NCI-H345 (cell line): ENCODE measurements at regions not wholly inside any gene's neighbourhood (a gene's known extent, or its start where the extent isn't known, plus 50 kb on each side); places are given as distances from the start of the nearest gene placed in this dataset.
"Not testable (repeated sequence)": the region's sequence is repeated elsewhere in the genome, so short reads cannot be mapped to it uniquely, and the experiment has no call there.

ENCODE experiments used
- DNase-seq: peaks from one replicate; lab custom pipeline; 2025; lab: John Stamatoyannopoulos, UW

GRCh38 chr2:66174491-66174890 lies 260.4 kb upstream of the MEIS1 start:
- DNase-seq = no peak

GRCh38 chr2:66173645-66174044 lies 261.3 kb upstream of the MEIS1 start:
- no peak for DNase-seq

GRCh38 chr2:66171530-66171929 lies 263.4 kb upstream of the MEIS1 start:
- no peak for DNase-seq

- peak; percentile 48 for DNase-seq
These were observed 264.1 kb upstream of the MEIS1 start for GRCh38 chr2:66170744-66171330.

- no peak for DNase-seq
These were observed 265.8 kb upstream of the MEIS1 start for GRCh38 chr2:66169076-66169475.

- no peak for DNase-seq
These were observed 270.5 kb upstream of the MEIS1 start for GRCh38 chr2:66164470-66164869.

- no peak for DNase-seq
These were observed 278.8 kb upstream of the MEIS1 start for GRCh38 chr2:66156171-66156570.

- DNase-seq = no peak
These were observed 281.0 kb upstream of the MEIS1 start for GRCh38 chr2:66153941-66154340.

- DNase-seq = no peak
These were observed 289.4 kb upstream of the MEIS1 start for GRCh38 chr2:66145490-66145889.

- DNase-seq = not testable (repeated sequence)
These were observed 290.6 kb upstream of the MEIS1 start for GRCh38 chr2:66144324-66144723.

GRCh38 chr2:66137606-66138130 lies 297.3 kb upstream of the MEIS1 start:
- no peak for DNase-seq

- DNase-seq = no peak
These were observed 300.7 kb upstream of the MEIS1 start for GRCh38 chr2:66134138-66134701.

GRCh38 chr2:66127656-66128055 lies 307.3 kb upstream of the MEIS1 start:
- DNase-seq = no peak

GRCh38 chr2:66127061-66127460 lies 307.9 kb upstream of the MEIS1 start:
- DNase-seq = no peak

GRCh38 chr2:66125951-66126350 lies 309.0 kb upstream of the MEIS1 start:
- no peak for DNase-seq

- no peak for DNase-seq
These were observed 312.4 kb upstream of the MEIS1 start for GRCh38 chr2:66122516-66122915.

- no peak for DNase-seq
These were observed 313.0 kb upstream of the MEIS1 start for GRCh38 chr2:66121946-66122345.

- no peak for DNase-seq
These were observed 320.8 kb upstream of the MEIS1 start for GRCh38 chr2:66113988-66114625.

- no peak for DNase-seq
These were observed 323.2 kb upstream of the MEIS1 start for GRCh38 chr2:66111706-66112105.

GRCh38 chr2:66110608-66111007 lies 324.3 kb upstream of the MEIS1 start:
- no peak for DNase-seq

GRCh38 chr2:66110086-66110485 lies 324.8 kb upstream of the MEIS1 start:
- no peak for DNase-seq

GRCh38 chr2:66109419-66109818 lies 325.5 kb upstream of the MEIS1 start:
- no peak for DNase-seq

- DNase-seq = no peak
These were observed 329.7 kb upstream of the MEIS1 start for GRCh38 chr2:66105066-66105753.
